ENCODE measurements at regions not wholly inside any gene's neighbourhood (a gene's known extent, or its start where the extent isn't known, plus 50 kb on each side); places are given as distances from the start of the nearest gene placed in this dataset.

- TF ChIP-seq, protein P1, sequence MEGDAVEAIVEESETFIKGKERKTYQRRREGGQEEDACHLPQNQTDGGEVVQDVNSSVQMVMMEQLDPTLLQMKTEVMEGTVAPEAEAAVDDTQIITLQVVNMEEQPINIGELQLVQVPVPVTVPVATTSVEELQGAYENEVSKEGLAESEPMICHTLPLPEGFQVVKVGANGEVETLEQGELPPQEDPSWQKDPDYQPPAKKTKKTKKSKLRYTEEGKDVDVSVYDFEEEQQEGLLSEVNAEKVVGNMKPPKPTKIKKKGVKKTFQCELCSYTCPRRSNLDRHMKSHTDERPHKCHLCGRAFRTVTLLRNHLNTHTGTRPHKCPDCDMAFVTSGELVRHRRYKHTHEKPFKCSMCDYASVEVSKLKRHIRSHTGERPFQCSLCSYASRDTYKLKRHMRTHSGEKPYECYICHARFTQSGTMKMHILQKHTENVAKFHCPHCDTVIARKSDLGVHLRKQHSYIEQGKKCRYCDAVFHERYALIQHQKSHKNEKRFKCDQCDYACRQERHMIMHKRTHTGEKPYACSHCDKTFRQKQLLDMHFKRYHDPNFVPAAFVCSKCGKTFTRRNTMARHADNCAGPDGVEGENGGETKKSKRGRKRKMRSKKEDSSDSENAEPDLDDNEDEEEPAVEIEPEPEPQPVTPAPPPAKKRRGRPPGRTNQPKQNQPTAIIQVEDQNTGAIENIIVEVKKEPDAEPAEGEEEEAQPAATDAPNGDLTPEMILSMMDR (IDR thresholded peaks at IDR 0.05): peak in 2 of 6 experiments; percentile 10 to 15
- no peak for TF ChIP-seq POLR2A (IDR thresholded peaks at IDR 0.05)
Measured at GRCh38 chr2:90069290-90069894, 1377.9 kb downstream of the RPIA start.

All from esophagus squamous epithelium (tissue), 4 donors.